ENCODE measurements at regions not wholly inside any gene's neighbourhood (a gene's known extent, or its start where the extent isn't known, plus 50 kb on each side); places are given as distances from the start of the nearest gene placed in this dataset.

GRCh38 chr3:115547207-115547606 is 76.1 kb upstream of the GAP43 start:
- DNase-seq = no peak

- no peak for DNase-seq
These were observed 74.7 kb upstream of the GAP43 start for GRCh38 chr3:115548611-115549010.

GRCh38 chr3:115549071-115549470 is 74.2 kb upstream of the GAP43 start:
- DNase-seq = no peak

GRCh38 chr3:115550285-115550761 is 73.0 kb upstream of the GAP43 start:
- no peak for DNase-seq

GRCh38 chr3:115551016-115551415 is 72.3 kb upstream of the GAP43 start:
- DNase-seq = no peak

GRCh38 chr3:115552007-115552406 is 71.3 kb upstream of the GAP43 start:
- no peak for DNase-seq

GRCh38 chr3:115553796-115554486 is 69.4 kb upstream of the GAP43 start:
- DNase-seq = peak; percentile 36

- no peak for DNase-seq
These were observed 68.9 kb upstream of the GAP43 start for GRCh38 chr3:115554487-115554807.

- DNase-seq = no peak
These were observed 60.6 kb upstream of the GAP43 start for GRCh38 chr3:115562636-115563267.

- DNase-seq = no peak
These were observed 59.3 kb upstream of the GAP43 start for GRCh38 chr3:115563984-115564383.

- DNase-seq = no peak
These were observed 51.9 kb upstream of the GAP43 start for GRCh38 chr3:115571413-115571812.
